HG03103 (cell line): ENCODE measurements at regions not wholly inside any gene's neighbourhood (a gene's known extent, or its start where the extent isn't known, plus 50 kb on each side); places are given as distances from the start of the nearest gene placed in this dataset.
A peak's percentile ranks its signal among the peaks of the same experiment; 100 is the strongest.

Experiments
- ATAC-seq: cut with Tn5 transposase; IDR thresholded peaks from one replicate; pipeline ENCODE4 v1.9.1; 2021; ENCODE audit warnings: low read depth; ENCODE audit not compliant: unreplicated experiment

- ATAC-seq: no peak
Measured at GRCh38 chr1:238099871-238100270, 209.1 kb upstream of the ZP4 start.

DNA sequence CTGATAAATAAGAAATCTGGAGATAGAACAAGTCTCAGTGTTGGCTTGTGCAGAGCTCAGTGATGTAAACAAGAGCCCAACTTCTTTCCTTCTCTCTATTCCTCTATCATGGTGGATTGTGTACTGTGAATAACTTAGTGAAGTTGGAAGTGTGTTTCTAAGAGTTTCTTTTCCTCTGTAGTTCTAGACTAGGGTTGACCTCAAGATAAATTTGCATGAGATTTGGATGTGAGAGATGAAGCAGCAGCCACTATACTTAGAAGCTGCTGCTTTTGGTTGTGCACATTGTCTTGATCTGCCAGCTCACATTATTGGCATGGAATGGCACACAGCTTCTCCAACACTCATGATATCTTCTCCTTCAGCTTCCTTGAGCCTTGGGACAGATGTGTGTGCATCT, 198.9 kb upstream of the ZP4 start:
- no peak for ATAC-seq

- no peak for ATAC-seq
Measured at GRCh38 chr1:238088560-238089290, 198.0 kb upstream of the ZP4 start.

DNA sequence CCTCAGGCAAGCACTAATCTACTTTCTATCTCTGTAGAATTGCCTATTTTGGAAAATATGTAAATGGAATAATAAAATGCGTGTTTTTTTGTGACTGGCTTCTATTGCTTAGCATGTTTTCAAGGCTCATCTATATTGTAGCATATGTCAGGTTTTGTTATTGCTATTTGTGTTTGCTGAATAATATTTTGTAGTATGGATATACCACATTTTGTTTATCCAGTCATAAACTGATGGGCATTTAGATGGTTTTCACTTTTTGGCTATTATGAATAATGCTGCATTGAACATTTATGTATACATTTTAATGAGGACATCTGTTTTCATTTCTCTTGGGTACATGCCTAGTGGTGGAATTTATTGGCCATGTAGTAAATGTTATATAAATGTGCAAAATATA, 183.3 kb upstream of the ZP4 start:
- ATAC-seq: no peak

DNA sequence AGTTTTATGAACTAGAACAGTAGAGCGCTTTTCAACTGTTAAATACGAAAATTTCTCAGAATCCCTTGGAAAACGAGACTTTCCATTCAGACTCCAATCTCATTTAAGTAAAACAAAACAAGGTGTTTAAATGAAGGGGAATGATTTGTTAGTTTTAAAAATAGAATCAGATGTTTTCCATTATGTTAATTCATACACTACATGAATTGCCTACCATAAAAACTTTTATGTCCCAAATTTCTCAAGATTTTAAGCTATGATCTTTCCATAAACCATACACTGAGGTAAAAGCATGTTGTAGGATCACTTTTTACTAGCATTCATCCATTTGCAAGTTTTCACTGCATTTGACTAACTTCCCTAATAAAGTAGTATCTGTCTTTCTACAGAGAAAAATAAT, 180.3 kb upstream of the ZP4 start:
- no peak for ATAC-seq

DNA sequence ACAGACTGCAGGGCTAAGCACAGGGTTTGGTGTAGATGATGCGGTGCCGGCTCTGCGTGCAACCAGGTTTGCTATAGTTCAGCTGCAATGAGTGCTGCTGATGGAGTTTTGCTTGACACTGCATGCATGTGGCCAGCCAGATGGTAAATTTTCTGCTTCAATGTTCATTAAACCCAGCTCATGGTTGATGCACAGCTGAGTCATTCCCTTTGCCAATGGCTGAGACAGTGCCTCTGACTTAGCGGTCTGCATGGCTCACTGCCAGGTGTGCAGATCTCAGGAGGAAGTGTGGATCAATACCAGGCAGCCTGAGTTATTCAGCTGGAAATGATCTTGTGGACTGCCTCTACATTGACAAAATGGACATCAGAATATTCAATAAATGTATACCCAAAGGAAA, 172.7 kb upstream of the ZP4 start:
- no peak for ATAC-seq

- ATAC-seq: peak; percentile 45
Measured at GRCh38 chr1:238061967-238062613, 171.4 kb upstream of the ZP4 start.

DNA sequence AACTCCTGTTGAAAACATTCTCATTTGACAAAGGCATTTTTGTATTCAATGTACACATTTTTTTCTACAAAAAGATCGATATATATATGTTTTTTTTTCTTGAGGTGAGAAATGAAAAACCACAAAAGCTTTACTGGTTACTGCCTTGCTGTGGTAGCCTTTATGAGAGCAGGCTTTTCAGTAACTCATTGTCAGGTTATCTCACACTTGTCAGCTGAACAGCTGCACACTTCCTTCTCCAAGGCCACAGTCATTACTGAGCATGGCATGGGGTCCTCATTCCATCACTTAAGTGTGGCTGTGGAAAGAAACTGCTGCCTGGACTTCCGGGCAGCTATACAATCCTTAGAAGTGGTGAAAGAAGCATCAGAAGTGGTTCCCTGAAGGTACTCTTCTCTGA, 169.3 kb upstream of the ZP4 start:
- ATAC-seq: no peak

- ATAC-seq: no peak
Measured at GRCh38 chr1:238052496-238053266, 162.0 kb upstream of the ZP4 start.

DNA sequence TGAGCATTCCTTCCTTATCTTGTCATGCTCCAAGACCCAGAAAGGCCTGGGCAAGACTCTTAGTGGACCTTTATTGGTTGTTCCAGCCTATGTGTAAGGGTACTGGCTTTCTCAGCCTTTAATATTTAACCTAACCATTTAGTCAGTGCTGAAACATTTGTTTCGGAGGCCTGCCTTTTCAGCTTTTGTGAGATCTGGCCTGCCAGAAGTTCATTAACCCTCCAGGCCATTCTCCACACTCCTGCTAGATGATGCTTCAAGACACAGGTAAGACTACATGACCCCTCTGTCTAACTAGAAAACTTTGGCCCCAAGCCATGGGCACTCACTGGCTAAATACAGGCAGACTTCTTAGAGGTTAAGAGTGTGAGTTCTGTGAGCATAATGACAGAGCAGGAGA, 138.4 kb upstream of the ZP4 start:
- no peak for ATAC-seq

DNA sequence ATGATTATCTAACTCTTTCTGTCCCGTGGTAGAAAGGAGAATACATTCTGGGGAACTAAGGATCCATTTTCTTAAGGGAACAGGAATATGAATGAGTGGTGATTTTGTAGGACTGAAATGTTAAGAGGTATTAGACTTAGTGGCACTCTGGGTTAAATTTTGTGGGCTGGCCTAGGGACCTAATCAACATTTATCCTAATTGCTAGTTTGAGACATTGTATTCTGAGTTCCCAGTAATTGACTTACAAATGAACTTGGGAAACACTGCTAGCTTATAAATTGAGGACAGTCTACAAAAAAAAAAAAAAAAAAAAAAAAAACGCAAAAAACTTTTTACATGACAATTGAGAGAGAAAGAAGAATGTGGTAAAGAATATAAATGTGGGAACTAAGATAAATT, 136.6 kb upstream of the ZP4 start:
- no peak for ATAC-seq

- no peak for ATAC-seq
Measured at GRCh38 chr1:238023137-238023536, 132.4 kb upstream of the ZP4 start.

- ATAC-seq: no peak
Measured at GRCh38 chr1:238018214-238018613, 127.5 kb upstream of the ZP4 start.

DNA sequence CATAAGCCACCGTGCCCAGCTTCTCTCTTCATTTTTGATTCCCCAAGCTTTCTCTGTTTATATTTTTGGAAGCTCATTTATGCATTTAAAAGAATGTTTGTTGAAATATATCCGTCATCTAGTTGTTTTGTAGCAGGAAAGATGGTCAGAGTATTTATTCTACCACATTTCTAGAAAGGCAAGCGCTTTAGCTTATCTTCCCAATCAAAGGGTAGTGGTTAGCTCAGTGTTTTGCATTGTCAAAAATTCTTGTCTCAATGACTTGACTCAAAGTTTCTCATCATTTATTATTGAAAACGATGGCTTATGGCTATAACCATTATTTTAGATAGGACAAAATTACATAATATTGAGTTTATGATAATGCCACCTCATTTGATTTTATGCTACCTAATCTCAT, 116.1 kb upstream of the ZP4 start:
- ATAC-seq: no peak

- no peak for ATAC-seq
Measured at GRCh38 chr1:238005116-238005515, 114.4 kb upstream of the ZP4 start.

DNA sequence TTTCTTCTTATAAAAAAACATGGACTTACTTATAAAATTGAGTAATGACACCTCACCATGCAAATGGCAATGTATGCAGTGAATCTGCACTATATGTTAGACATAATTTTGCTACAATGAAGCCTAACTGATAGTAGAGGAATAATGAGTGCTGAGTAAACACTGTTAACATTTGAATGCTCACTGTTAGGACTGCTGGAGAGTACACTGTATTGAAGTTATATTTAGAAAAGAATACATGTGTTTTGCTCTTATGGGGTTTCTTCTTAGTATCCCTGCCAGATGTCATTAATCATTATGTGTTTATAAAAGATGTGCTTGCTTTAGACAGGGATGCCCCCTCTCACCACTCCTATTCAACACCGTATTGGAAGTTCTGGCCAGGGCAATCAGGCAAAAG, 111.1 kb upstream of the ZP4 start:
- ATAC-seq: no peak

DNA sequence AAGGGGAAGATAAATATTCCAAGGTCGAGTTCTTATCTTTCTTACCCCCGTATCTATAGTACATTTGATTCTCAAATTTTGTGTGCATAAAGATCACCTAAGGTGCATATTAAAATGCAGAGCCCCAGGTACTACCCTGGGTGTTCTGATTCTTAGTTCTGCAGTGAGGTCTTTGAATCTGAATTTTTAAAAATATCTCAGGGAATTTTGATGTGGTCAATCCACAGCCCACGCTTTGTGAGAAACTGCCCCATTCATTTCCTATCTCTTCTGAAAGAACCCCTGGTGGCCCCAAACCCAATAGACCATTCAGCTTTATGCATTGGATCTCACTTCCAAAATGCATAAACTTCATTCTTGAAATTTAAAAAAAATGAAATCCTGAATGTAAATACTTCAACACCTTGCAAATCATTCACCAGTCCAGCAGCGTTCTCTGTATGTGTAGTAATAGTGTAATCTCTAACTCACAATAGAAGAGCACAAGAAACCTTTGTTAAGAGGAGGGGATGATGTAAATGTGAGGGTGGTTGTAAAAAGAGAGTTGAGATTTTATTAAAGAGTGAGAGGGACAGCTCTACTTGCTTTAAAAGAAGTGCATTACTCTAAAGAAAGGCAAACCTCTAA, 108.8 kb upstream of the ZP4 start:
- no peak for ATAC-seq

DNA sequence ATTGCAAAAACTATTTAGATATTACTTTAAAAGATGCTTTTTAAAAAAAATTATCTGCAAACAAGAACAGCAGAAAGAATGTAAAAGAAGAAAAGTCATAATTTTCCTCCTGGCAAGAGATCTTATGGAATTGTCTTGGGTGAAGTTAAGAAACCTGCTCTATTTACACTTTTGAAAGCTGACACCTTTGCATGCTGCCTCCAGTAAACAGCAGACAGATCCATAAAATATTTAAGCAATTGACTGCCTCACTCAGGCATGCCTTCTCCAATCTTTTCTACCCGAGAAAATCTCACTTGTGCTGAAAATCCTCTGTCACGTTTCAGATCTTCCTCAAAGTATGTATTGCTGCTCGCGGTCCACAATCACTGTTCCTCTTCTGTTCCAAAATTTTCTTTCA, 107.9 kb upstream of the ZP4 start:
- no peak for ATAC-seq

DNA sequence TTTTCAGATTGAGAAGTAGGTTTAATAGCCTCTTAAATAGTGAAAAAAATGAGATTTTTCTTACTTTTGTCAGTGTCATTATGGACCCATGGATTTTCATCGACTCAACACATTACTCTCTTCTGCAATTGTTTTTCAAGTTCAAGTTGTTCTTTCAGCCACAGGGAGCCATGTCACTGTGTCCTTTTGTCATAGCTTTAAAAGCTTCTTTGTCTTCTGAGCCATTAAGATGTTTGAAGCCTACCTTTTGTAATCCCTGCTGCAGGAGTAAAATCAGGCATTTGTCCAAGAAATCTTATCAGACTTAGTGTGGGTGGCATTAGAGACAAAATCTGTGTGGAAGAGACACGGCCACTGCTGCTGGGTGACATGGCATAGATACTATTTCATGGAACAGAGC, 92.8 kb upstream of the ZP4 start:
- ATAC-seq: no peak

DNA sequence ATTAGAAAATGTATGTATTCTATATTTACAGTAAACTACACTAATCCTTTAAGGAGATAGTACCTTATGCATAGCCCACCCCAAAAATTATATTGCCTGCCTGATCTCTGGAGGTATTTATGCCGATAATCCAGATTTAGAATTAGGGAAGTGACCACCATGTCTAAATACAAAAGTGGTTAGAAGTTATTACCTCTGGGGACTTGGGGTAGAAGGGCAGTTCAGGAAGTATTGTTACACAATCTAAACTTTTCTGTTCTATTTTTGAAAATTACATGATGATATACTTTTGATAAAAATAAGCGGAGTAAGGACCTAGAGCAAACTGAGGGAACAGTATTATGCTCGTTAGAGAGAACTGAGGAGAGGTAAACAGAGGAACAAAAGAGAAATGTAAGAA, 90.5 kb upstream of the ZP4 start:
- no peak for ATAC-seq

DNA sequence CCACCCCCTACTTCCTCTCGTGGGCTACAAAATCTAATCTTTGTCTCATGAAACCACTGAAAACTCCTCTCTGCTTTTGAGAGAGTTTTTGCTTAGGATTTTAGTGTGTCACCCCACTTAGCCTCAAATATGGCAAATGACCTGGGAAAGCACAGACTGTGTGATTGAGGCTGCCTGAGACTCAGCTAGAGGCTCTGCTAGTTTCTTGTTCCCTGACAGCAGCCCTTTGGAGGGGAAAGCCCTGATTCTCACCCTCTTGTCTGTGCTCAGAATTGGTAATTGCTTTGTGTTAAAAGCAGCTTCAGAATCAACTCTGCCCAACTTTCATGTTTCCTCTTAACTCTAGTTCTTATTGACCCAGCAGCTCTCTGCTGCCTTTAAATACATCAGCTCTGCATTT, 85.6 kb upstream of the ZP4 start:
- ATAC-seq: no peak
